Large intestine (tissue), 3 donors: ENCODE measurements at regions not wholly inside any gene's neighbourhood (a gene's known extent, or its start where the extent isn't known, plus 50 kb on each side); places are given as distances from the start of the nearest gene placed in this dataset.
"Not testable (repeated sequence)": the region's sequence is repeated elsewhere in the genome, so short reads cannot be mapped to it uniquely, and the experiment has no call there.

ENCODE experiments used
- DNase-seq, 2 donors: peaks; one replicate each; pipeline versions ENCODE4 v3.0.0 to v3.0.0-alpha.2; 2013
- H3K27ac ChIP-seq: one replicate; pipeline ENCODE4 v1.5.1; 2013; ENCODE audit warnings: low read length
- H3K27me3 ChIP-seq: 2 replicates; pipeline ENCODE4 v1.6.1; 2013; ENCODE audit warnings: low read length; ENCODE audit not compliant: control insufficient read depth, insufficient read depth
- H3K36me3 ChIP-seq: 2 replicates; pipeline ENCODE4 v1.6.1; 2013; ENCODE audit warnings: low read length; ENCODE audit not compliant: control insufficient read depth, insufficient read depth
- H3K4me1 ChIP-seq: one replicate; pipeline ENCODE4 v1.6.1; 2013; ENCODE audit warnings: low read length; ENCODE audit not compliant: control insufficient read depth, insufficient read depth
- H3K4me3 ChIP-seq: one replicate; pipeline ENCODE4 v1.5.1; 2013; ENCODE audit warnings: low read length
- H3K9me3 ChIP-seq: one replicate; pipeline ENCODE4 v1.6.1; 2013; ENCODE audit warnings: mild to moderate bottlenecking, low read depth, low read length, moderate library complexity; ENCODE audit not compliant: control insufficient read depth
- WGBS: methylation state at CpG from one replicate; pipeline ENCODE4 v1.1.5; 2013; ENCODE audit warnings: low lambda C conversion rate; ENCODE audit not compliant: insufficient coverage; 5-methylcytosine and 5-hydroxymethylcytosine counted together

DNA sequence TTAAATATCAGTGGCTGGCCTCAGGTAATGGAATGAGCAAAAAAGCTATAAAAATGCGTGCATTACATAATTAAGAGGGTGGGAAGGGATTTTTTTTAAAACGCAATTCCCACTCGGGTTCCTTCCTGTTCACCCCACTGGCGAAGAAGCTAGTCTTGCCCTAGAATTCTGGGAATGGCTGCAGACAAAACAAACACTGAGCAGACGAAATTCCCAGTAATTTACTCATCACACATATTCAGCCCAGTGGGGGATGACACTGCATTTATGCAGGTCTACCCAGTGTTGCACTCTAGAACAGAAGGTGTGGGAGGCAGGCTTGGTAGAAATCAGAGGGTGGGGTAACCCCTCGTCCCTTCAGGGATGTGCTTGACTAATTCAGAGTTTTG, 2695.0 kb upstream of the DEFB115 start:
- DNase-seq, result no peak
- H3K27ac ChIP-seq, result no peak overlapping the region
- peaks cover 3% of the 10 kb centered on the region for H3K9me3 ChIP-seq
- 76% methylated on average over 3 of the region's 6 CpGs for WGBS
- no peak overlapping the region for H3K4me3 ChIP-seq
- no peaks in the 10 kb centered on the region for H3K36me3 ChIP-seq
- H3K27me3 ChIP-seq, result no peaks in the 10 kb centered on the region
- no peaks in the 10 kb centered on the region for H3K4me1 ChIP-seq

DNA sequence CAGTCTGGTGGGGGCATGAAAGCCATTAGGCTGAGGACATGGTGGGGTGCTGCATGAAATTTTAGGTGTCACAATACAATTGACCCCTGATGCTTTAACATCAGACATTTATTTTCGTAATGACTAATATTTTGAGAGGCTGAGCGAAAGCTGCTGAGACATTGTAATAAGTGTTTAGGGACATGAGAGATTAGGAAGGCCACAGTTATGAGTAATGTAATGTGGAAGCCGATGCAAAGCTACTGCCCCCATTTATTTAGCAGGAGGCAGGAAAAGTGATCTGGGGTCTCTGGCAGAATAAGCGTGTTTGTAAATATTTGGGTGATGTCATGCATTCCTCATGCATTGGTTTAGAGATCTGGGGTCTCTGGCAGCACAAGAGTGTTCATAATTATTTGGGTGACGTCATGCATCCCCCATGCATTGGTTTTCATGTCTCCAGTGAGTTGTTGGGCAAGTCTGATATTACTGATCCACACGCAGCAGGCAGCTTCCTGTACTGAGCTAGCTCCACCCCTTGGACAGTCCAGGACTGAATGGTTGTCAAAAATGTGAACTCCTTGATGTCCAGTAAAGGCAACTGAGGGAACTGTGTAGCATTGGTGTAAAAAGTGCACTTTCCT, 2694.5 kb upstream of the DEFB115 start:
- H3K4me1 ChIP-seq, result not testable (repeated sequence)
- 76% methylated on average over 4 of the region's 6 CpGs for WGBS

DNA sequence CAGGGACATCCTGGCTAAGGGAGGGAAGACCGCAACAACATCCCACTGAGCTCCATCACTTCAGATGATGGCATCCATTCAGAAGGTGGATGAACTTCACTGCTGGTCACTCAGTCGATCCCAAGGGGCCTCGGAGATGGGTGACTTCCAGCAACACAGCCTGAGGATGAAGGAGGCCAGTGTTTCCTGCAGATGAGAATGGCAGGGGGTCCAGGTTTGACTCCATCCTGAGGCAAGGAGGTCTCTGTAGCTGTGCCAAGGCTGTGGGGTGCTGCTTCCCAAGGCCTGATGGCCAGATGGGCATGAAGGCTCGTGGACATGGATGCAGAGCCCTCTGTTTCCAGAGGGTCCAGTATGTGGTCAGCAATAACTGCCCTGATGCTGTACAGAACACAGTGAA, 2693.4 kb upstream of the DEFB115 start:
- H3K27me3 ChIP-seq, H3K9me3 ChIP-seq, H3K27ac ChIP-seq, H3K4me3 ChIP-seq, DNase-seq, H3K4me1 ChIP-seq, H3K36me3 ChIP-seq: not testable (repeated sequence)
- 0% methylated on average over 1 of the region's 4 CpGs for WGBS

More for the DNA sequence above, 2694.5 kb upstream of the DEFB115 start:
- not testable (repeated sequence) for H3K27me3 ChIP-seq, H3K4me3 ChIP-seq, H3K27ac ChIP-seq, DNase-seq, H3K36me3 ChIP-seq, H3K9me3 ChIP-seq

DNA sequence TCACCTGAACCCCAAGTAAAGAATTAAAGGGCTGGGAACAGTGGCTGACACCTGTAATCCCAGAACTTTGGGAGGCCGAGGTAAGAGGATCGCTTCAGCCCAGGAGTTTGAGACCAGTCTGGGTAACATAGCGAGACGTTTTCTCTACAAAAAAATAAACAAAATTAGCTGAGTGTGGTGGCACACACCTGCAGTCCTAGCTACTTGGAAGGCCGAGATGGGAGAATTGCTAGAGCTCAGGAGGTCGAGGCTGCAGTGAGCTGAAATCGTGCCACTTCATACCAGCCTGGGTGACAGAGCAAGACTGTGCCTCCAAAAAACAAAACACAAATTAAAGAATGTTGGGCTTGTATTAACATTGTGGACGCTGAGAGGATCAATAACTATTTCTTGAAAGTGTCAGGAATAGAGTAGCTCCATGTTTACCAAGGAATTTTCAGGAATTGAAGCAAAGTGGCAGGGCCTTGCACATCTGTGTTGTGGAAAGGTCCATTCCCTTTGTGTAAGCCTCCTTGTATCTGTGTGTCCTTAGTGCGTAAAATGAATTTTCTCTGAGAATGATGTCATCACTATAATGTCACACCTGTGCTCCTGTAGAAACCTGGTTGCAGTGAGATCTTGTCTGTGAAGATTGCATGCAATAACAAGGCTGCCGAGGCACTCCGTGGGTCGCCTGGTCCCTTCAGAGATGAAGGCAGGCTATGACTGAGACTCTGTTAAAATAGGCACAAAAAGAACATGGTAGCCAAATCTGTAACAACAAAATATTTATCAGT, 2692.6 kb upstream of the DEFB115 start:
- H3K27ac ChIP-seq, H3K4me1 ChIP-seq, H3K27me3 ChIP-seq, H3K9me3 ChIP-seq, H3K4me3 ChIP-seq, DNase-seq, H3K36me3 ChIP-seq: not testable (repeated sequence)
- 42% methylated on average over 11 of the region's 12 CpGs for WGBS

DNA sequence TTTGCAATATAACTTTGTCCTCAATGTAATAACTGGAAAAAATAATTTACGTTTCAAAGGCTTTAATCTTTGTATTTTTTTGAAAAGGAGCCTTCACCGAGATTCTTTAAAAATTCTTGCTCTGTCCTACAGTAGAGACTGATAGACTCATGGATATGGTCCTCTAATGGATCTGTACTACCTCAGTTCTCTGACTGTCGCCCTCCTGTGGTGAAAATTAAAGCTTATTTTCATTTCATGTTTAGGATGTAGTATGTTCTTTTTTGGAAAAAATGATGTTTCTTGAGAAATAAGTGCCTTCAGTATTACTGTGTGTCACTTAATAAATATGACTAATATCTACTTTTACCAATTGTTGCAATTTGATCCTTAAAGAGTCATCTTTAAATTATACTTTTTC, 2681.5 kb upstream of the DEFB115 start:
- not testable (repeated sequence) for H3K27ac ChIP-seq, H3K9me3 ChIP-seq, H3K27me3 ChIP-seq, DNase-seq, H3K4me1 ChIP-seq, H3K36me3 ChIP-seq, H3K4me3 ChIP-seq
- no CpG with 5 or more reads among the region's 3 CpGs for WGBS

DNA sequence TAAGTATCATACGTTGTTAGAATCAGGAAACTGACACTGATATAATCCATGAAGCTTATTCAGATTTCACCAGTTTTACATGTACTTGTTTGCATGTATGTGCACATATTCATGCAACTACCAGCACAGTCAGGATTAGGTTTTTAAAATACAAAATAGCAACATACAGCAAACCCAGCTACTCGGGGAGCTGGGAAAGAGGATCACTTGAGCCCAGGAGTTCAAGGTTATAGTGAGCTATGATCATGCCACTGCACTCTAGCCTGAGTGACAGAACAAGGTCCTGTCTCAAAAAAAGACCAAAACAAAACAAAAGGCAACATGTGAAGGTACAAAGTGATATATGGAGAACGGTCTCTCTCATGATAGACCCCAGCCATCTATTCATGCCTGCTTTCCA, 2665.8 kb upstream of the DEFB115 start:
- H3K27me3 ChIP-seq, H3K27ac ChIP-seq, H3K36me3 ChIP-seq, H3K4me1 ChIP-seq, DNase-seq, H3K4me3 ChIP-seq, H3K9me3 ChIP-seq: not testable (repeated sequence)
- WGBS, result 80% methylated on average over 1 of the region's 3 CpGs

DNA sequence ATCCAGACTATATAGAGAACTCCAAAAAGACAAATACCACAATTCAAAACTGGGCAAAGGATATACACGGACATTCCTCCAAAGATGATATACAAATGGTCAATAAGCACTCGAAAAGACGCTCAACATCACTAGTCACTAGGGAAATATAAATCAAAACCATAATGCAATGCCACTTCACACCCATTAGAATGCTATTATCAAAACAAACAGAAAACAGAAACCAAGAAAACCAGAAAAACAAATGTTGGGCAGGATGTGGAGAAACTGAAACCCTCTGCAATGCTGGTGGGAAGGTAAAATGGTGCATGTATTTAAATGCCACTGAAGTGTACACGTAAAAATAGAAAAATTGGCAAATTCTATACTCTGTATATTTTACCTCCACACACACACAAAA, 2664.1 kb upstream of the DEFB115 start:
- not testable (repeated sequence) for H3K36me3 ChIP-seq, H3K4me1 ChIP-seq, DNase-seq, H3K27me3 ChIP-seq, H3K9me3 ChIP-seq, H3K4me3 ChIP-seq, H3K27ac ChIP-seq
- WGBS, result no CpG with 5 or more reads among the region's 4 CpGs

DNA sequence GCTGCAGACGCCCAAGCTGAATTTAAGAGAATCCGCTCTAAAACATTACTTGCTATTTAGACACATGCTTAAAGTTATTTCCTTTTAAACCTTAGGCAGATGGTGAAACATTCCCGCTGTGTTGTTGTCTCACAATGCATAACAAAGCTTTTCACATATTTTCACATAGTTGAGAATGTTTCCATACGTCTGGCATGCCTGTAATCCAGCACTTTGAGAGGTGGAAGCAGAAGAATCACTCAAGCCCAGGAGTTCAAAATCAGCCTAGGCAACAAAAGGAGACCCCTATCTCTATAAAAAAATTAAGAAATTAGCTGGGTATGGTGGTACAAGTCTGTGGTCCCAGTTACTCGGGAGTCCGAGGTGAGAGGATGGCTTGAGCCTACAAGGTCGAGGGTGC, 2663.0 kb upstream of the DEFB115 start:
- not testable (repeated sequence) for DNase-seq
- no CpG with 5 or more reads among the region's 7 CpGs for WGBS

DNA sequence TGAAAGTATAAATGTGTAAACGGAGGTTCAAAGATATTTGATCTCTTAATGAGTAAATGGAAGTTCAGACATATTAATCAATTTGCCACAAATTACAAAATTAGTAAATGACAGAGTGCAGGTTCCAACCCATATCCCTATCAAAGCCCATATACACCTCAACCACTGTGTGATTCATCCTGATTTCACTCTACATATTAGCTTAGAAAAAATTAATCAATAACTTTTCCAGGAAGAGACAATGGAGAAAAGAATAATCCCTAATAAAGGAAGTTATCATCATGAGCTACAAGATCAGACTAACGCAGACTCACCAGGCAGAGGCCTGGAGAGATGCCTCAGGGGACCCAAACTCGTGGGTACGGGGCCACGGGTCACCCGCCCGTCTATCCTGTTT, 2655.5 kb upstream of the DEFB115 start:
- DNase-seq, H3K36me3 ChIP-seq, H3K4me1 ChIP-seq, H3K9me3 ChIP-seq, H3K27me3 ChIP-seq: not testable (repeated sequence)
- peak overlapping the region; percentile 54 for H3K4me3 ChIP-seq
- H3K27ac ChIP-seq, result peak overlapping the region; percentile 33
- WGBS, result no CpG with 5 or more reads among the region's 7 CpGs

More for the DNA sequence above, 2663.0 kb upstream of the DEFB115 start:
- H3K36me3 ChIP-seq, H3K27ac ChIP-seq, H3K27me3 ChIP-seq, H3K4me3 ChIP-seq, H3K4me1 ChIP-seq, H3K9me3 ChIP-seq: not testable (repeated sequence)

DNA sequence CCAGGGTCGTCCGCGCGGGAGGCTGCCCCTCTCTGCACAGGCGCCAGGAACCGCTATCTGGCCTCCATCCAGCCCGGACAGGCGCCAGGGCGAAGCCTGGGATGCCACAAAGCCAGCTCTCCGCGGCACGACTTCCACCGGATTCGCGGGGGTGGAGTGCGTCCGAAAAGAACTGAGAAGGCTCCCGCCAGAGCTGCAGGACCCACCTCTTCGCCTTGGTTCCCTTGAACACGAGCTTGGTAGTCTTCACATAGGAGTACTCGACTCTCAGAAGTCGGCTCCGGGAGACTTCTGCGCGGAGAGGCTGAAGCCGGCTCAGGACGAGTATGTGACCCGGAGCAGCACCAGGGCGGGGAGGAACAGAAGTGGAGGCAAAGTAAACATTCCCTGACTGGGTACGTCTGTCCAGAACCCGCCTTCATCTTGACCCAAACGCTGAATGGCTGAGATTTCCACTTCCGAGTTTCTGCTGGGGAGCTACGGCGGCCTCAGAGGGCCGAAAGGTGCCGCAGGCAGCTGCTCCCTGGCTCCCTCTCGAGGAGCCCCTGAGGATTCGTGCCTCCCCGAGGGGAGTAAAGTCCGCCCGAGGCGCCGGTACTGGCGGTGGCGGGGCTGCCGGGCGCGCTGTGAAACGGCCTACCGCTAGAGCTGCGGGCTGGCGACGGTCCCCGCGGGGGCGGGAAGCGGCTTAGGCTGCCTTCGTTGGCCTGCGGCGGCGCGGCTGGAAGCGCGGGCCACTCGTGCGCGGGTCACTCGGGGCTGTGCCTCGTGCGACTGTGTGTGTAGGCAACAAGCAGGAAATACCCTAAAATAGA, 2654.9 kb upstream of the DEFB115 start:
- not testable (repeated sequence) for H3K4me1 ChIP-seq, H3K9me3 ChIP-seq, H3K27me3 ChIP-seq, H3K36me3 ChIP-seq
- peak; percentile 85 to 97 for DNase-seq
- WGBS, result no CpG with 5 or more reads among the region's 71 CpGs
- Histone ChIP-seq H3K27ac (peak overlapping the region; percentile 33), H3K4me3 (peak overlapping the region; percentile 54)
